HepG2 (cell line): ENCODE measurements at regions not wholly inside any gene's neighbourhood (a gene's known extent, or its start where the extent isn't known, plus 50 kb on each side); places are given as distances from the start of the nearest gene placed in this dataset.

Source experiments
- ATAC-seq: fragments of 200-7000 bp; cut with Tn5 transposase; 3 replicates; pipeline ENCODE4 v1.9.1; 2020; ENCODE audit warnings: mild to moderate bottlenecking, moderate library complexity
- BruUV-seq: library from RNA; stranded (reverse); fragments of 400-500 nt; replicated peaks from 2 replicates; lab custom pipeline; 2021; lab: Mats Ljungman, UMichigan
- CTCF ChIA-PET: fragments of 300-600 bp; formaldehyde crosslinking; extraction: SDS; loops from one replicate; lab custom pipeline; 2021; ENCODE audit warnings: low total read pairs, inconsistent platforms, low intra/inter-chr PET ratio; lab: Yijun Ruan, JAX
- POLR2A ChIA-PET: fragments of 350-600 bp; sonication (Branson Sonifier 250); formaldehyde crosslinking; loops from one replicate; lab custom pipeline; 2020; ENCODE audit warnings: antibody characterized with exemption, inconsistent platforms; lab: Yijun Ruan, JAX
- DNase-seq: peaks from one replicate; pipeline ENCODE4 v3.0.0-alpha.2; 2015; ENCODE audit warnings: low spot score
- FAIRE-seq: peaks from 3 replicates; lab custom pipeline; 2011; peaks lifted over from hg19 to GRCh38; lab: Jason Lieb, UNC
- H2AFZ ChIP-seq: one replicate; pipeline ENCODE4 v1.6.1; 2011; ENCODE audit warnings: low read length, inconsistent platforms
- H3K27ac ChIP-seq: fragments of 300-600 bp; 3 replicates; pipeline ENCODE4 v1.8.0; 2011; ENCODE audit warnings: mixed run types, mild to moderate bottlenecking, mixed read lengths, low read length, inconsistent platforms; ENCODE audit not compliant: insufficient read depth; ENCODE audit errors: extremely low read length
- H3K27me3 ChIP-seq, 2 experiments: fragments of 200-600 bp in 1 of 2; 2 replicates in 1 of 2; 3 replicates in 1 of 2; pipeline versions ENCODE4 v1.6.0 to v1.8.0; 2011; ENCODE audit warnings: low read length in 2 of 2, mild to moderate bottlenecking in 2 of 2, moderate library complexity in 2 of 2, inconsistent platforms in 1 of 2; ENCODE audit not compliant: insufficient read depth in 2 of 2, control insufficient read depth in 1 of 2
- H3K36me3 ChIP-seq, 2 experiments: fragments of 200-600 bp in 1 of 2; replicated peaks in 1 of 2; 2 replicates in 1 of 2; 3 replicates in 1 of 2; pipeline versions ENCODE4 v1.5.1 to v1.8.0; 2011; ENCODE audit warnings: low read length in 2 of 2, inconsistent platforms in 1 of 2; ENCODE audit not compliant: insufficient read depth in 2 of 2, control insufficient read depth in 1 of 2
- H3K4me1 ChIP-seq: 2 replicates; pipeline ENCODE4 v1.5.1; 2012; ENCODE audit warnings: low read length, inconsistent platforms; ENCODE audit not compliant: insufficient read depth
- H3K4me2 ChIP-seq: 2 replicates; pipeline ENCODE4 v1.6.0; 2011; ENCODE audit warnings: low read depth, low read length, inconsistent platforms
- H3K4me3 ChIP-seq, 3 experiments: fragments of 200-600 bp in 1 of 3; sonication (generic), shearing (Covaris generic) in 1 of 3; replicated peaks in 1 of 3; 2 replicates each; pipeline ENCODE4 v1.5.1; 2011 to 2016; ENCODE audit warnings: low read length in 3 of 3, inconsistent platforms in 2 of 3, low read depth in 2 of 3, mild to moderate bottlenecking in 2 of 3, control low read depth in 1 of 3, mixed read lengths in 1 of 3; ENCODE audit not compliant: insufficient read depth in 1 of 3
- H3K79me2 ChIP-seq: one replicate; pipeline ENCODE4 v1.6.1; 2011; ENCODE audit warnings: low read length, inconsistent platforms; ENCODE audit not compliant: insufficient read depth
- H3K9ac ChIP-seq: 2 replicates; pipeline ENCODE4 v1.6.0; 2011; ENCODE audit warnings: mild to moderate bottlenecking, low read depth, low read length, inconsistent platforms; ENCODE audit not compliant: insufficient read depth
- H3K9me3 ChIP-seq: 2 replicates; pipeline ENCODE4 v1.5.1; 2012; ENCODE audit warnings: mild to moderate bottlenecking, low read length
- H4K20me1 ChIP-seq: 2 replicates; pipeline ENCODE4 v1.6.0; 2011; ENCODE audit warnings: inconsistent platforms, mild to moderate bottlenecking, low read length, moderate library complexity; ENCODE audit not compliant: insufficient read depth
- PHB2 ChIP-seq: fragments of 450-650 bp; IDR thresholded peaks from 2 replicates; pipeline ENCODE4 v1.6.1; 2018; ENCODE audit not compliant: partially characterized antibody
- RXRA ChIP-seq: sonication (generic); formaldehyde crosslinking; IDR thresholded peaks from 2 replicates; pipeline ENCODE4 v1.5.1; 2020; ENCODE audit warnings: missing genetic modification reagents
- ZNF343 ChIP-seq: sonication (generic); formaldehyde crosslinking; IDR thresholded peaks from 2 replicates; pipeline ENCODE4 v1.4.0; 2020; ENCODE audit warnings: mild to moderate bottlenecking, missing genetic modification reagents
- ZNF567 ChIP-seq: sonication (generic); formaldehyde crosslinking; IDR thresholded peaks from 2 replicates; pipeline ENCODE4 v1.8.1; 2023; ENCODE audit warnings: mild to moderate bottlenecking, missing genetic modification reagents, borderline replicate concordance
- WGBS: methylation state at CpG from one replicate; pipeline ENCODE4 v1.1.6; 2017; ENCODE audit warnings: low lambda C conversion rate; 5-methylcytosine and 5-hydroxymethylcytosine counted together
- in situ Hi-C: cut with HindIII; loops from 2 replicates; pipeline ENCODE4 v1.10.0; 2017; ENCODE audit warnings: low pct_unique_long_range_greater_than_20kb; ENCODE audit not compliant: extremely low pct_ligation_motif_present
- intact Hi-C: fragments of 100-400 bp; cut with micrococcal nuclease; formaldehyde crosslinking; loops from one replicate; pipeline ENCODE4 v1.10.0; 2022; ENCODE audit not compliant: unreplicated experiment
- TF ChIP-seq, protein P1 (sequence below): sonication (generic); formaldehyde crosslinking; IDR thresholded peaks from 2 replicates; pipeline ENCODE4 v1.5.0; 2020; ENCODE audit warnings: missing genetic modification reagents, mild to moderate bottlenecking, borderline replicate concordance
- TF ChIP-seq, protein P2 (sequence below): sonication (generic); formaldehyde crosslinking; conservative IDR thresholded peaks from 2 replicates; pipeline ENCODE4 v1.5.0; 2020; ENCODE audit warnings: missing genetic modification reagents
- TF ChIP-seq, protein P3 (sequence below): sonication (generic); formaldehyde crosslinking; IDR thresholded peaks from 2 replicates; pipeline ENCODE4 v1.4.0; 2020; ENCODE audit warnings: mild to moderate bottlenecking, low read depth, missing genetic modification reagents
- TF ChIP-seq, protein P4 (sequence below): sonication (generic); formaldehyde crosslinking; IDR thresholded peaks from 2 replicates; pipeline ENCODE4 v1.4.0; 2020; ENCODE audit warnings: mild to moderate bottlenecking, missing genetic modification reagents, borderline replicate concordance
- TF ChIP-seq, protein P5 (sequence below): sonication (generic); formaldehyde crosslinking; IDR thresholded peaks from 2 replicates; pipeline ENCODE4 v1.4.0; 2020; ENCODE audit warnings: missing genetic modification reagents

DNA sequence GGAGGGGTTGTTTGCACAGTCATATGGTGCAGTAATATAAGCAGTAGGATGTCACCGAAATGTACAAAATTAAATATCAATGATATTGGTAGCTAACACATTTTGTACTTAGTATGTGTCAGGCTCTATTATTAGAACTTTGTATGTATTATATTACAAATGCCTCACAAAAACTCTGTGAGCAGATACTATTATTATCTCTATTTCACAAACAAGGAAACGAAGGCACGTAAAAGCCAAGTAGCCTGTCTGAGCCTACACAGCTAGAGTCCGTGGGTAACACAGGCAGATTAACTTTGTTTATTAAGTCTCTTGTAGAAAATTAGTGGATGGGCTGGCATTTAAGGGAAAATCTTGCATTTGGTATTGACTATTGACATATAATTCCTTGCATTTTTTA lies 284.3 kb upstream of the DAB2 start:
- 17% methylated on average over 4 of the region's 4 CpGs for WGBS
- DNase-seq, result no peak
- H3K4me1 ChIP-seq, result no peaks in the 10 kb centered on the region
- no peaks in the 10 kb centered on the region; a peak in 1 of 5 replicates for H3K27me3 ChIP-seq
- H3K9me3 ChIP-seq, result no peaks in the 10 kb centered on the region
- no TSS peak for BruUV-seq
- H3K4me2 ChIP-seq, result no peak overlapping the region
- in situ Hi-C loops (no loop called here), intact Hi-C loops (loop anchor here (5.0 kb wide), 1 partner anchor 1483 kb away; no protein-coding TSS in a partner anchor)
- H3K79me2 ChIP-seq, result no peaks in the 10 kb centered on the region
- FAIRE-seq, result no peak
- no peak overlapping the region for H3K27ac ChIP-seq
- no peak overlapping the region for H3K9ac ChIP-seq
- H3K4me3 ChIP-seq, result no peak overlapping the region
- CTCF ChIA-PET, result no interaction called here
- no peak for ATAC-seq
- TF ChIP-seq ZNF567 (CRISPR knock-in tag), result no peak
- TF ChIP-seq RXRA (CRISPR knock-in tag), result no peak
- no peak for TF ChIP-seq ZNF343
- TF ChIP-seq, protein P1, sequence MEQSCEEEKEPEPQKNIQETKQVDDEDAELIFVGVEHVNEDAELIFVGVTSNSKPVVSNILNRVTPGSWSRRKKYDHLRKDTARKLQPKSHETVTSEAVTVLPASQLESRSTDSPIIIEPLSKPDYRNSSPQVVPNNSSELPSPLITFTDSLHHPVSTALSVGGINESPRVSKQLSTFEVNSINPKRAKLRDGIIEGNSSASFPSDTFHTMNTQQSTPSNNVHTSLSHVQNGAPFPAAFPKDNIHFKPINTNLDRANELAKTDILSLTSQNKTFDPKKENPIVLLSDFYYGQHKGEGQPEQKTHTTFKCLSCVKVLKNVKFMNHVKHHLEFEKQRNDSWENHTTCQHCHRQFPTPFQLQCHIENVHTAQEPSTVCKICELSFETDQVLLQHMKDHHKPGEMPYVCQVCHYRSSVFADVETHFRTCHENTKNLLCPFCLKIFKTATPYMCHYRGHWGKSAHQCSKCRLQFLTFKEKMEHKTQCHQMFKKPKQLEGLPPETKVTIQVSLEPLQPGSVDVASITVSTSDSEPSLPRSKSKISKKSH (CRISPR knock-in tag), result no peak
- TF ChIP-seq, protein P2, sequence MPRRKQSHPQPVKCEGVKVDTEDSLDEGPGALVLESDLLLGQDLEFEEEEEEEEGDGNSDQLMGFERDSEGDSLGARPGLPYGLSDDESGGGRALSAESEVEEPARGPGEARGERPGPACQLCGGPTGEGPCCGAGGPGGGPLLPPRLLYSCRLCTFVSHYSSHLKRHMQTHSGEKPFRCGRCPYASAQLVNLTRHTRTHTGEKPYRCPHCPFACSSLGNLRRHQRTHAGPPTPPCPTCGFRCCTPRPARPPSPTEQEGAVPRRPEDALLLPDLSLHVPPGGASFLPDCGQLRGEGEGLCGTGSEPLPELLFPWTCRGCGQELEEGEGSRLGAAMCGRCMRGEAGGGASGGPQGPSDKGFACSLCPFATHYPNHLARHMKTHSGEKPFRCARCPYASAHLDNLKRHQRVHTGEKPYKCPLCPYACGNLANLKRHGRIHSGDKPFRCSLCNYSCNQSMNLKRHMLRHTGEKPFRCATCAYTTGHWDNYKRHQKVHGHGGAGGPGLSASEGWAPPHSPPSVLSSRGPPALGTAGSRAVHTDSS, result no peak
- no peak for TF ChIP-seq PHB2
- TF ChIP-seq, protein P3, sequence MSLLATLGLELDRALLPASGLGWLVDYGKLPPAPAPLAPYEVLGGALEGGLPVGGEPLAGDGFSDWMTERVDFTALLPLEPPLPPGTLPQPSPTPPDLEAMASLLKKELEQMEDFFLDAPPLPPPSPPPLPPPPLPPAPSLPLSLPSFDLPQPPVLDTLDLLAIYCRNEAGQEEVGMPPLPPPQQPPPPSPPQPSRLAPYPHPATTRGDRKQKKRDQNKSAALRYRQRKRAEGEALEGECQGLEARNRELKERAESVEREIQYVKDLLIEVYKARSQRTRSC (CRISPR knock-in tag), result no peak
- TF ChIP-seq, protein P4, sequence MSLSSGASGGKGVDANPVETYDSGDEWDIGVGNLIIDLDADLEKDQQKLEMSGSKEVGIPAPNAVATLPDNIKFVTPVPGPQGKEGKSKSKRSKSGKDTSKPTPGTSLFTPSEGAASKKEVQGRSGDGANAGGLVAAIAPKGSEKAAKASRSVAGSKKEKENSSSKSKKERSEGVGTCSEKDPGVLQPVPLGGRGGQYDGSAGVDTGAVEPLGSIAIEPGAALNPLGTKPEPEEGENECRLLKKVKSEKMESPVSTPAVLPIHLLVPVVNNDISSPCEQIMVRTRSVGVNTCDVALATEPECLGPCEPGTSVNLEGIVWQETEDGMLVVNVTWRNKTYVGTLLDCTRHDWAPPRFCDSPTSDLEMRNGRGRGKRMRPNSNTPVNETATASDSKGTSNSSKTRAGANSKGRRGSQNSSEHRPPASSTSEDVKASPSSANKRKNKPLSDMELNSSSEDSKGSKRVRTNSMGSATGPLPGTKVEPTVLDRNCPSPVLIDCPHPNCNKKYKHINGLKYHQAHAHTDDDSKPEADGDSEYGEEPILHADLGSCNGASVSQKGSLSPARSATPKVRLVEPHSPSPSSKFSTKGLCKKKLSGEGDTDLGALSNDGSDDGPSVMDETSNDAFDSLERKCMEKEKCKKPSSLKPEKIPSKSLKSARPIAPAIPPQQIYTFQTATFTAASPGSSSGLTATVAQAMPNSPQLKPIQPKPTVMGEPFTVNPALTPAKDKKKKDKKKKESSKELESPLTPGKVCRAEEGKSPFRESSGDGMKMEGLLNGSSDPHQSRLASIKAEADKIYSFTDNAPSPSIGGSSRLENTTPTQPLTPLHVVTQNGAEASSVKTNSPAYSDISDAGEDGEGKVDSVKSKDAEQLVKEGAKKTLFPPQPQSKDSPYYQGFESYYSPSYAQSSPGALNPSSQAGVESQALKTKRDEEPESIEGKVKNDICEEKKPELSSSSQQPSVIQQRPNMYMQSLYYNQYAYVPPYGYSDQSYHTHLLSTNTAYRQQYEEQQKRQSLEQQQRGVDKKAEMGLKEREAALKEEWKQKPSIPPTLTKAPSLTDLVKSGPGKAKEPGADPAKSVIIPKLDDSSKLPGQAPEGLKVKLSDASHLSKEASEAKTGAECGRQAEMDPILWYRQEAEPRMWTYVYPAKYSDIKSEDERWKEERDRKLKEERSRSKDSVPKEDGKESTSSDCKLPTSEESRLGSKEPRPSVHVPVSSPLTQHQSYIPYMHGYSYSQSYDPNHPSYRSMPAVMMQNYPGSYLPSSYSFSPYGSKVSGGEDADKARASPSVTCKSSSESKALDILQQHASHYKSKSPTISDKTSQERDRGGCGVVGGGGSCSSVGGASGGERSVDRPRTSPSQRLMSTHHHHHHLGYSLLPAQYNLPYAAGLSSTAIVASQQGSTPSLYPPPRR, result no peak
- TF ChIP-seq, protein P5, sequence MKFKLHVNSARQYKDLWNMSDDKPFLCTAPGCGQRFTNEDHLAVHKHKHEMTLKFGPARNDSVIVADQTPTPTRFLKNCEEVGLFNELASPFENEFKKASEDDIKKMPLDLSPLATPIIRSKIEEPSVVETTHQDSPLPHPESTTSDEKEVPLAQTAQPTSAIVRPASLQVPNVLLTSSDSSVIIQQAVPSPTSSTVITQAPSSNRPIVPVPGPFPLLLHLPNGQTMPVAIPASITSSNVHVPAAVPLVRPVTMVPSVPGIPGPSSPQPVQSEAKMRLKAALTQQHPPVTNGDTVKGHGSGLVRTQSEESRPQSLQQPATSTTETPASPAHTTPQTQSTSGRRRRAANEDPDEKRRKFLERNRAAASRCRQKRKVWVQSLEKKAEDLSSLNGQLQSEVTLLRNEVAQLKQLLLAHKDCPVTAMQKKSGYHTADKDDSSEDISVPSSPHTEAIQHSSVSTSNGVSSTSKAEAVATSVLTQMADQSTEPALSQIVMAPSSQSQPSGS, result no peak
- no peak overlapping the region for H2AFZ ChIP-seq
- H4K20me1 ChIP-seq, result no peaks in the 10 kb centered on the region
- H3K36me3 ChIP-seq, result no peaks in the 10 kb centered on the region
- POLR2A ChIA-PET, result no interaction called here
